ENCODE measurements at regions not wholly inside any gene's neighbourhood (a gene's known extent, or its start where the extent isn't known, plus 50 kb on each side); places are given as distances from the start of the nearest gene placed in this dataset.

- no peaks in the 10 kb centered on the region for H3K4me1 ChIP-seq (ENCODE audit: control insufficient read depth in 2 of 2, insufficient read depth in 2 of 2, low read length in 2 of 2)
- POLR2A ChIA-PET = no interaction called here
- no peak overlapping the region for H3K27ac ChIP-seq (ENCODE audit: low read length in 2 of 2)
- Mint-ChIP-seq H3K9me3 (ENCODE audit: insufficient read depth) (peaks cover 6% of the 10 kb centered on the region), H3K4me3 (no peak overlapping the region), H3K27me3 (peaks cover 24% of the 10 kb centered on the region), H3K27ac (no peak overlapping the region), H3K4me1 (no peaks in the 10 kb centered on the region)
- intact Hi-C loops (cut with micrococcal nuclease) = no loop called here
- peaks cover 0 to 3% (median 0%) of the 10 kb centered on the region in 4 experiments for H3K27me3 ChIP-seq (replicated peaks in 1 of 4; ENCODE audit: control extremely low read depth in 1 of 4, control insufficient read depth in 3 of 4, insufficient read depth in 4 of 4, low read length in 3 of 4)
- no peaks in the 10 kb centered on the region for H3K36me3 ChIP-seq (replicated peaks in 1 of 2; ENCODE audit: control extremely low read depth in 1 of 2, control insufficient read depth in 1 of 2, extremely low read depth in 1 of 2, insufficient read depth in 2 of 2, low read length in 1 of 2)
- CTCF ChIA-PET = no interaction called here
- H3K9me3 ChIP-seq (ENCODE audit: control extremely low read depth in 1 of 3, control insufficient read depth in 2 of 3, insufficient read depth in 1 of 3, low read length in 2 of 3) = peaks cover 0 to 4% (median 4%) of the 10 kb centered on the region in 3 donors
- H3K4me2 ChIP-seq (replicated peaks; ENCODE audit: low read depth, low read length, poor library complexity, severe bottlenecking) = no peak overlapping the region
- H3K79me2 ChIP-seq (ENCODE audit: control insufficient read depth, insufficient read depth, low read length) = no peaks in the 10 kb centered on the region
- H4K20me1 ChIP-seq (ENCODE audit: control insufficient read depth, insufficient read depth, low read length, poor library complexity, severe bottlenecking) = no peaks in the 10 kb centered on the region
- no peak overlapping the region for H3K9ac ChIP-seq (ENCODE audit: low read length)
- H3K4me3 ChIP-seq (ENCODE audit: control extremely low read depth in 1 of 5, extremely low read depth in 1 of 5, insufficient read depth in 1 of 5, low read depth in 2 of 5, low read length in 4 of 5) = no peak overlapping the region
- ATAC-seq (ENCODE audit: low read depth) (no peak), DNase-seq (no peak)
- WGBS (ENCODE audit: insufficient coverage) = 87% methylated on average over 6 of the region's 6 CpGs
- TF ChIP-seq CTCF (IDR thresholded peaks at IDR 0.05) (no peak), EZH2 (IDR thresholded peaks at IDR 0.05; ENCODE audit: borderline replicate concordance, insufficient read depth, low read depth, low read length, poor library complexity, severe bottlenecking) (no peak)
- H2AFZ ChIP-seq (ENCODE audit: insufficient read depth, low read depth, low read length, poor library complexity, severe bottlenecking) = no peak overlapping the region
These were observed 103.7 kb downstream of the NPIPB5 start for GRCh38 chr16:22614271-22614947.

- no peak for ATAC-seq (ENCODE audit: low read depth)
- no peak overlapping the region for H2AFZ ChIP-seq (ENCODE audit: insufficient read depth, low read depth, low read length, poor library complexity, severe bottlenecking)
- H3K27me3 Mint-ChIP-seq = peaks cover 20% of the 10 kb centered on the region
- TF ChIP-seq CTCF (IDR thresholded peaks at IDR 0.05) (no peak), EZH2 (IDR thresholded peaks at IDR 0.05; ENCODE audit: borderline replicate concordance, insufficient read depth, low read depth, low read length, poor library complexity, severe bottlenecking) (no peak)
- intact Hi-C loops (cut with micrococcal nuclease) = no loop called here
- no peak overlapping the region for H3K9ac ChIP-seq (ENCODE audit: low read length)
- peaks cover 6% of the 10 kb centered on the region for H3K9me3 Mint-ChIP-seq (ENCODE audit: insufficient read depth)
- H3K9me3 ChIP-seq (ENCODE audit: control extremely low read depth in 1 of 3, control insufficient read depth in 2 of 3, insufficient read depth in 1 of 3, low read length in 2 of 3) = peaks cover 0 to 3% (median 2%) of the 10 kb centered on the region in 3 donors
- H4K20me1 ChIP-seq (ENCODE audit: control insufficient read depth, insufficient read depth, low read length, poor library complexity, severe bottlenecking) = no peaks in the 10 kb centered on the region
- H3K79me2 ChIP-seq (ENCODE audit: control insufficient read depth, insufficient read depth, low read length) = no peaks in the 10 kb centered on the region
- no peak overlapping the region for H3K4me3 Mint-ChIP-seq
- no peak for DNase-seq
- no peaks in the 10 kb centered on the region for H3K4me1 ChIP-seq (ENCODE audit: control insufficient read depth in 2 of 2, insufficient read depth in 2 of 2, low read length in 2 of 2)
- POLR2A ChIA-PET = no interaction called here
- H3K4me3 ChIP-seq (ENCODE audit: control extremely low read depth in 1 of 5, extremely low read depth in 1 of 5, insufficient read depth in 1 of 5, low read depth in 2 of 5, low read length in 4 of 5) = no peak overlapping the region
- H3K27ac Mint-ChIP-seq = no peak overlapping the region
- H3K4me1 Mint-ChIP-seq = no peaks in the 10 kb centered on the region
- 90% methylated on average over 3 of the region's 5 CpGs for WGBS (ENCODE audit: insufficient coverage)
- H3K27ac ChIP-seq (ENCODE audit: low read length in 2 of 2) = no peak overlapping the region
- no peak overlapping the region for H3K4me2 ChIP-seq (replicated peaks; ENCODE audit: low read depth, low read length, poor library complexity, severe bottlenecking)
- H3K36me3 ChIP-seq (replicated peaks in 1 of 2; ENCODE audit: control extremely low read depth in 1 of 2, control insufficient read depth in 1 of 2, extremely low read depth in 1 of 2, insufficient read depth in 2 of 2, low read length in 1 of 2) = no peaks in the 10 kb centered on the region
- H3K27me3 ChIP-seq (replicated peaks in 1 of 4; ENCODE audit: control extremely low read depth in 1 of 4, control insufficient read depth in 3 of 4, insufficient read depth in 4 of 4, low read length in 3 of 4) = peaks cover 0 to 16% (median 0%) of the 10 kb centered on the region in 4 experiments
- CTCF ChIA-PET = no interaction called here
These were observed 108.2 kb downstream of the NPIPB5 start for GRCh38 chr16:22618842-22619241.

All from B cell (primary cell).